Lung (tissue), 11 donors: ENCODE measurements at regions not wholly inside any gene's neighbourhood (a gene's known extent, or its start where the extent isn't known, plus 50 kb on each side); places are given as distances from the start of the nearest gene placed in this dataset.

Experiments used
- ATAC-seq: fragments of 200-7000 bp; cut with Tn5 transposase; one replicate; pipeline ENCODE4 v1.9.1; 2020; ENCODE audit warnings: moderate number of reproducible peaks; ENCODE audit not compliant: insufficient read depth, low FRiP score
- DNase-seq, 3 donors: peaks; one replicate each; pipeline ENCODE4 v3.0.0-alpha.2; 2013 to 2017
- H3K27ac ChIP-seq, 2 donors: one replicate each; pipeline ENCODE4 v1.5.1; 2013; ENCODE audit warnings: mild to moderate bottlenecking in 2 of 2, moderate library complexity in 2 of 2, control low read depth in 1 of 2, inconsistent platforms in 1 of 2, low read depth in 1 of 2, low read length in 1 of 2
- H3K27me3 ChIP-seq, 3 donors: one replicate each; pipeline ENCODE4 v1.5.1; 2013; ENCODE audit warnings: low read length in 2 of 3; ENCODE audit not compliant: control insufficient read depth in 3 of 3, insufficient read depth in 3 of 3
- H3K36me3 ChIP-seq, 4 donors: one replicate each; pipeline ENCODE4 v1.5.1; 2013; ENCODE audit warnings: low read length in 4 of 4, mild to moderate bottlenecking in 1 of 4, moderate library complexity in 1 of 4; ENCODE audit not compliant: control insufficient read depth in 4 of 4, insufficient read depth in 4 of 4
- H3K4me1 ChIP-seq, 5 donors: one replicate each; pipeline ENCODE4 v1.5.1; 2013; ENCODE audit warnings: low read length in 5 of 5, mild to moderate bottlenecking in 2 of 5, moderate library complexity in 1 of 5; ENCODE audit not compliant: control insufficient read depth in 5 of 5, insufficient read depth in 5 of 5
- H3K4me3 ChIP-seq: one replicate; pipeline ENCODE4 v1.5.1; 2013; ENCODE audit warnings: mild to moderate bottlenecking, control low read depth, moderate library complexity
- H3K9ac ChIP-seq, 2 donors: one replicate each; pipeline ENCODE4 v1.5.1; 2013; ENCODE audit warnings: low read length in 2 of 2, control low read depth in 1 of 2; ENCODE audit not compliant: insufficient read depth in 1 of 2
- H3K9me3 ChIP-seq, 4 donors: one replicate each; pipeline ENCODE4 v1.5.1; 2013; ENCODE audit warnings: low read length in 3 of 4, mild to moderate bottlenecking in 1 of 4, moderate library complexity in 1 of 4; ENCODE audit not compliant: control insufficient read depth in 4 of 4, insufficient read depth in 3 of 4
- WGBS, 2 donors: extraction: QIAGEN DNeasy Blood & Tissue Kit; methylation state at CpG; one replicate each; pipeline ENCODE4 v1.1.7; 2013; 5-methylcytosine and 5-hydroxymethylcytosine counted together
- TF ChIP-seq, protein P1 (sequence below): IDR thresholded peaks from 2 replicates; pipeline ENCODE4 v1.5.1; 2012; ENCODE audit warnings: mild to moderate bottlenecking; ENCODE audit errors: control extremely low read depth, extremely low read depth
- donor health status: control.
- donor health status: control.
- donor health status: Bipolar disorder and iron deficiency.
- donor health status: healthy.
- donor health status: DM: yes; HTN: yes; CAD: no.

DNA sequence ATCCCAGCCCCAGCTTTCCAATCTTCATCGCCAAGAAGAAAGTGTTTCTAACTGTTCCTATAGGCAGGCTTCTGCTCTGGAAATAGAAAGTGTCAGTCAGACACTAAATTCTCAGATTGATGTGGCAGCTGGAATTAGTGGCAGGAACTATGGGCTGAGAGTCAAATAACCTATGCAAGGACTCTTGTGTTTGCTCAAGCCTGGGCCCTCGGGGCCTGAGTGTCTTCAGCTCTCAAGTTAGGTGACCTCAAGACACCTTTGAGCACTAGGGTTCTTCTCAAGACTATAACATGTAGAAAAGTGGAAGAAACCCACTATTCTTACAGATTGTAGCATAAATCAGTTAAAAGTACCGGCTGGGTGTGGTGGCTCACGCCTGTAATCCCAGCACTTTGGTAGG, 694.5 kb downstream of the RNF144A start:
- H3K9ac ChIP-seq, result no peak overlapping the region
- TF ChIP-seq, protein P1, sequence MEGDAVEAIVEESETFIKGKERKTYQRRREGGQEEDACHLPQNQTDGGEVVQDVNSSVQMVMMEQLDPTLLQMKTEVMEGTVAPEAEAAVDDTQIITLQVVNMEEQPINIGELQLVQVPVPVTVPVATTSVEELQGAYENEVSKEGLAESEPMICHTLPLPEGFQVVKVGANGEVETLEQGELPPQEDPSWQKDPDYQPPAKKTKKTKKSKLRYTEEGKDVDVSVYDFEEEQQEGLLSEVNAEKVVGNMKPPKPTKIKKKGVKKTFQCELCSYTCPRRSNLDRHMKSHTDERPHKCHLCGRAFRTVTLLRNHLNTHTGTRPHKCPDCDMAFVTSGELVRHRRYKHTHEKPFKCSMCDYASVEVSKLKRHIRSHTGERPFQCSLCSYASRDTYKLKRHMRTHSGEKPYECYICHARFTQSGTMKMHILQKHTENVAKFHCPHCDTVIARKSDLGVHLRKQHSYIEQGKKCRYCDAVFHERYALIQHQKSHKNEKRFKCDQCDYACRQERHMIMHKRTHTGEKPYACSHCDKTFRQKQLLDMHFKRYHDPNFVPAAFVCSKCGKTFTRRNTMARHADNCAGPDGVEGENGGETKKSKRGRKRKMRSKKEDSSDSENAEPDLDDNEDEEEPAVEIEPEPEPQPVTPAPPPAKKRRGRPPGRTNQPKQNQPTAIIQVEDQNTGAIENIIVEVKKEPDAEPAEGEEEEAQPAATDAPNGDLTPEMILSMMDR, result no peak
- H3K4me1 ChIP-seq, result peaks cover 0 to 2% (median 0%) of the 10 kb centered on the region in 5 donors
- H3K27ac ChIP-seq, result no peak overlapping the region
- DNase-seq, result no peak
- no peak overlapping the region for H3K4me3 ChIP-seq
- peaks cover 0 to 4% (median 0%) of the 10 kb centered on the region in 4 donors for H3K9me3 ChIP-seq
- WGBS, 2 donors, result 40 to 57% methylated on average over 4 of the region's 4 CpGs
- ATAC-seq, result no peak
- no peaks in the 10 kb centered on the region for H3K27me3 ChIP-seq
- H3K36me3 ChIP-seq, result no peaks in the 10 kb centered on the region

DNA sequence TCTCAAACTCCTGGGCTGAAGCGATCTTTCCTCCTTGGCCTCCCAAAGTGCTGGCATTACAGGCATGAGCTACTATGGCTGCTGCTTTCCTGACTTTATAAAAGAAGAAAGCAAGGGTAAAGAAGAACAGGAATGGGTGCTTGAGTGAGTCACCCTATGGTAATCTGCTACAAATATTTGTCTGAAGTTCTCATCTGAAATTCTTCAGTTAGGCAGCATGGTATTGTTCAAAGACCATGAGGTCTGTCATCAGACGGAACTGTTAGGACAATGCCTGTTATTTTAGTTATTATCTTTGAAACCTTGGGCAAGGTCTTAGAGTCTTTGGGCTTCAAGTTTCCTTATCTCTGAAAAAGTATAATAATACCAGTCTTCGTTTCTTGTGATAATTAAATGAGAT, 695.8 kb downstream of the RNF144A start:
- DNase-seq, result no peak
- WGBS, 2 donors, result 64 to 76% methylated on average over 3 of the region's 3 CpGs
- Histone ChIP-seq H3K9me3 (peaks cover 0 to 4% (median 0%) of the 10 kb centered on the region in 4 donors), H3K27me3 (no peaks in the 10 kb centered on the region), H3K4me3 (no peak overlapping the region), H3K36me3 (no peaks in the 10 kb centered on the region), H3K9ac (no peak overlapping the region), H3K4me1 (peaks cover 0 to 2% (median 0%) of the 10 kb centered on the region in 5 donors), H3K27ac (no peak overlapping the region)
- TF ChIP-seq, protein P1, result no peak
- ATAC-seq, result no peak

DNA sequence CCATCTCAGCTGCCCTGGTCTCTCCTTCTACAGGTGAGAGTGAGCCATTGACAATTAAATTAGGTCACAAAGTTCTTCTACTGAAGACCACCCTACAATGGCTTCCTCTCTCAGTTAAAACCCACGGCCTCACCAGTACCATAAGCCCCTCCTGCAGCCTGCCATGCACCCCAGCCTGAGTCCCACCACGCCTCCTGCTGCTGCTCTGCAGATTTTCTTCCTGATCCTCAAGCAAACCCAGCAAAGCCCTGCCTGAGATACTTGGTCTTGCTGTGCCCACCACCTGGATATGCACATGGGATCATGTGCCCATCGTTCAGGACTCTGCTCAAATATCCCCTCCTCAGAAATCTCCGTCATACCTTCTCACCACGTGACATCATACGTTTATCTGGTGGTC, 696.6 kb downstream of the RNF144A start:
- H3K27me3 ChIP-seq, result no peaks in the 10 kb centered on the region
- H3K36me3 ChIP-seq, result no peaks in the 10 kb centered on the region
- 87 to 92% methylated on average over 6 of the region's 6 CpGs for WGBS, 2 donors
- DNase-seq (no peak), ATAC-seq (no peak)
- H3K9me3 ChIP-seq, result peaks cover 0 to 4% (median 0%) of the 10 kb centered on the region in 4 donors
- TF ChIP-seq, protein P1, result no peak
- no peak overlapping the region for H3K27ac ChIP-seq
- no peak overlapping the region for H3K9ac ChIP-seq
- H3K4me3 ChIP-seq, result no peak overlapping the region
- peaks cover 0 to 2% (median 0%) of the 10 kb centered on the region in 5 donors for H3K4me1 ChIP-seq

DNA sequence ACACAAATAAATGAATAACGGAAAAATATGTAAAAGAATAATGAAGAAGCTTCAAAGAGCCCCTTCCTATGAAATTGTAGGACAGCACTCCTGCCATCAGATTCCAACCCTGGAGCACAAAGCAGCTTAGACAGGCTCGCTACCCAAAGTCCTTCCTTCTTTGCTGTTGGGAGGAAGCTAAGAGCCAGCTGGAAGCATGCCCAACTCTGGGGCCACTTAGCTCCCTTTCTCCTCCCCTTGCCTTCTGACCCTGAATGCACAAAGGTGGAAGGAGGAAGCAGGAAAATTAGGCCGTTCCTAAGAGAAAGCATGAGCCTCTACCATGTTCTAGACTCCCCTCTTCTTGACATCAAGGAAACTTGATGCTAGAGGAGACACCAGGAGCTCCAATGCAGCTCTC, 700.8 kb downstream of the RNF144A start:
- peaks cover 0 to 3% (median 1%) of the 10 kb centered on the region in 4 donors for H3K9me3 ChIP-seq
- no peaks in the 10 kb centered on the region for H3K27me3 ChIP-seq
- ATAC-seq, result no peak
- TF ChIP-seq, protein P1, result no peak
- 51 to 65% methylated on average over 3 of the region's 3 CpGs for WGBS, 2 donors
- no peak overlapping the region for H3K4me3 ChIP-seq
- no peaks in the 10 kb centered on the region for H3K4me1 ChIP-seq
- H3K27ac ChIP-seq, result no peak overlapping the region
- H3K36me3 ChIP-seq, result no peaks in the 10 kb centered on the region
- H3K9ac ChIP-seq, result no peak overlapping the region
- peak in 1 of 3 donors; percentile 31 for DNase-seq
